A673 (cell line): ENCODE measurements at regions not wholly inside any gene's neighbourhood (a gene's known extent, or its start where the extent isn't known, plus 50 kb on each side); places are given as distances from the start of the nearest gene placed in this dataset.

Experiments
- BruUV-seq: library from RNA; stranded (reverse); fragments of 400-500 nt; replicated peaks from 2 replicates; lab custom pipeline; 2021; lab: Mats Ljungman, UMichigan
- CTCF ChIA-PET: fragments of 300-600 bp; sonication (Branson Sonifier 250); formaldehyde crosslinking; loops from one replicate; lab custom pipeline; 2022; ENCODE audit warnings: antibody characterized with exemption; lab: Charles Lee
- POLR2A ChIA-PET: fragments of 300-600 bp; sonication (Branson Sonifier 250); formaldehyde crosslinking; loops from one replicate; lab custom pipeline; 2022; ENCODE audit warnings: antibody characterized with exemption; ENCODE audit not compliant: low non-redundant PET; lab: Charles Lee
- DNase-seq: peaks from one replicate; pipeline ENCODE4 v3.0.0-alpha.2; 2015; ENCODE audit warnings: low spot score
- H3K27ac ChIP-seq: fragments of 200-600 bp; sonication (generic); 2 replicates; pipeline ENCODE4 v1.5.1; 2016; ENCODE audit warnings: mixed run types, low read depth, mild to moderate bottlenecking, mixed read lengths, antibody characterized with exemption, low read length; ENCODE audit not compliant: poor library complexity, severe bottlenecking
- H3K27me3 ChIP-seq: fragments of 200-600 bp; sonication (generic); replicated peaks from 2 replicates; pipeline ENCODE4 v1.6.1; 2017; ENCODE audit warnings: mixed run types, low read depth, mild to moderate bottlenecking, mixed read lengths, antibody characterized with exemption, low read length; ENCODE audit not compliant: insufficient read depth, poor library complexity
- H3K36me3 ChIP-seq: fragments of 200-600 bp; sonication (generic); 2 replicates; pipeline ENCODE4 v1.6.1; 2016; ENCODE audit warnings: mixed run types, mild to moderate bottlenecking, mixed read lengths, antibody characterized with exemption, low read length; ENCODE audit not compliant: insufficient read depth, poor library complexity, severe bottlenecking
- H3K4me1 ChIP-seq: fragments of 200-600 bp; sonication (generic); 2 replicates; pipeline ENCODE4 v1.6.1; 2017; ENCODE audit warnings: mixed run types, mild to moderate bottlenecking, mixed read lengths, antibody characterized with exemption, low read length; ENCODE audit not compliant: insufficient read depth, poor library complexity, severe bottlenecking
- H3K4me3 ChIP-seq: fragments of 200-600 bp; sonication (generic); 2 replicates; pipeline ENCODE4 v1.5.1; 2016; ENCODE audit warnings: low read depth, mixed run types, mild to moderate bottlenecking, mixed read lengths, low read length; ENCODE audit not compliant: poor library complexity, severe bottlenecking
- H3K9me3 ChIP-seq: fragments of 200-600 bp; sonication (generic); 2 replicates; pipeline ENCODE4 v1.6.1; 2016; ENCODE audit warnings: mixed run types, low read depth, mild to moderate bottlenecking, mixed read lengths, antibody characterized with exemption, low read length; ENCODE audit not compliant: poor library complexity, severe bottlenecking
- EZH2 ChIP-seq: fragments of 200-600 bp; sonication (generic); IDR thresholded peaks from 2 replicates; pipeline ENCODE4 v1.6.1; 2017; ENCODE audit warnings: borderline replicate concordance, low read depth, mild to moderate bottlenecking, mixed read lengths, antibody characterized with exemption, low read length; ENCODE audit not compliant: poor library complexity, severe bottlenecking
- intact Hi-C: fragments of 100-400 bp; cut with micrococcal nuclease; formaldehyde crosslinking; loops from one replicate; pipeline ENCODE4 v1.10.0; 2022; ENCODE audit not compliant: unreplicated experiment
- TF ChIP-seq, protein P1 (sequence below): fragments of 300-800, 200-600 bp; sonication (generic); conservative IDR thresholded peaks from 2 replicates; pipeline ENCODE4 v1.5.1; 2017; ENCODE audit warnings: low read depth, mild to moderate bottlenecking, antibody characterized with exemption, low read length, moderate library complexity, mixed read lengths

DNA sequence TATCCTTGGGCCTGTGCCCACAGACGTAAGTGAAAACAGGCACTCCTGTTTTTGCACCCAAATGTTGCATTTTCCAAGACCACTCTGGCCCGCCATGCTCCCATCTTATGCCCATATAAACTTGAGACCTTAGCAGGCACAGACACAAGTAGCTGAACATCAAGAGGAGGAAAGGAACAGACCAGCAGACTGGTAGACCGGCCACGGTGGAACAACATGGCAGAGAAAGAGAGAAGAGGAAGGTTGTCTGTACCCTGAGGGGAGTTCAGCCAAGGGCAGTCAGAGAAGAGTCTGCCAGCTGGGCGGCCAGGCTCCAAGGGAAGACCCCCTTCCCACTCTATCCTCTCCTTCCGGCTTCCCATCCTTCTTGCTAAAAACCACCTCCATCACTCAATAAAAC lies 85.3 kb downstream of the GPR37 start:
- Histone ChIP-seq H3K9me3 (no peaks in the 10 kb centered on the region), H3K27ac (no peak overlapping the region), H3K27me3 (no peaks in the 10 kb centered on the region), H3K4me3 (no peak overlapping the region), H3K36me3 (no peaks in the 10 kb centered on the region), H3K4me1 (no peaks in the 10 kb centered on the region)
- intact Hi-C loops, result no loop called here
- no TSS peak for BruUV-seq
- ChIA-PET CTCF (no interaction called here), POLR2A (no interaction called here)
- TF ChIP-seq, protein P1, sequence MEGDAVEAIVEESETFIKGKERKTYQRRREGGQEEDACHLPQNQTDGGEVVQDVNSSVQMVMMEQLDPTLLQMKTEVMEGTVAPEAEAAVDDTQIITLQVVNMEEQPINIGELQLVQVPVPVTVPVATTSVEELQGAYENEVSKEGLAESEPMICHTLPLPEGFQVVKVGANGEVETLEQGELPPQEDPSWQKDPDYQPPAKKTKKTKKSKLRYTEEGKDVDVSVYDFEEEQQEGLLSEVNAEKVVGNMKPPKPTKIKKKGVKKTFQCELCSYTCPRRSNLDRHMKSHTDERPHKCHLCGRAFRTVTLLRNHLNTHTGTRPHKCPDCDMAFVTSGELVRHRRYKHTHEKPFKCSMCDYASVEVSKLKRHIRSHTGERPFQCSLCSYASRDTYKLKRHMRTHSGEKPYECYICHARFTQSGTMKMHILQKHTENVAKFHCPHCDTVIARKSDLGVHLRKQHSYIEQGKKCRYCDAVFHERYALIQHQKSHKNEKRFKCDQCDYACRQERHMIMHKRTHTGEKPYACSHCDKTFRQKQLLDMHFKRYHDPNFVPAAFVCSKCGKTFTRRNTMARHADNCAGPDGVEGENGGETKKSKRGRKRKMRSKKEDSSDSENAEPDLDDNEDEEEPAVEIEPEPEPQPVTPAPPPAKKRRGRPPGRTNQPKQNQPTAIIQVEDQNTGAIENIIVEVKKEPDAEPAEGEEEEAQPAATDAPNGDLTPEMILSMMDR, result no peak
- TF ChIP-seq EZH2, result no peak
- no peak for DNase-seq

- Histone ChIP-seq H3K27ac (no peak overlapping the region), H3K36me3 (no peaks in the 10 kb centered on the region), H3K27me3 (no peaks in the 10 kb centered on the region), H3K9me3 (no peaks in the 10 kb centered on the region), H3K4me1 (no peaks in the 10 kb centered on the region), H3K4me3 (no peak overlapping the region)
- intact Hi-C loops, result no loop called here
- no peak for TF ChIP-seq EZH2
- TF ChIP-seq, protein P1, result no peak
- no peak for DNase-seq
- ChIA-PET POLR2A (no interaction called here), CTCF (interaction anchor here (0.5 kb wide), 1 partner anchor 153 kb away, joined by 5 read pairs; no protein-coding TSS in a partner anchor)
- BruUV-seq, result no TSS peak
These were observed 85.9 kb downstream of the GPR37 start for GRCh38 chr7:124679586-124680225.

DNA sequence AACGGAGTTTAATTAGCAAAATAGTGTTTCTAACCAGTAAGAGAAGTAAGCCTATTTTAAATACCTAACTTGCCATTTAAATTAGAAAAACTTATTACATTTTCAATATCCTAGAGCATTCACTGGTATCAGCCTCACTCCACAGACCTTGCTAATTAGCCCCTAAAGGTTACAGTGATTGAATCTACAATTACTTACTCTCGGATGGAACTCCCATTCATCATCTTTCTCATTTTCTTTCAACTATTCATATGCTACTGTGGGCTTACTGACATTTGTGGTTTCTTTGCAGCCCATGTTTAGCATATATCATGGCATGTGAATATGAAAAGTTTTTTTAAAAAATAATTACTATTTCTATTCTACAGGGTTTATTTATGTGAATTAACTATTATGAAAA lies 86.4 kb downstream of the GPR37 start:
- H3K9me3 ChIP-seq, result no peaks in the 10 kb centered on the region
- intact Hi-C loops, result no loop called here
- H3K27me3 ChIP-seq, result no peaks in the 10 kb centered on the region
- CTCF ChIA-PET, result interaction anchor here (0.5 kb wide), 1 partner anchor 153 kb away, joined by 5 read pairs; no protein-coding TSS in a partner anchor
- TF ChIP-seq, protein P1, result no peak
- TF ChIP-seq EZH2, result no peak
- H3K36me3 ChIP-seq, result no peaks in the 10 kb centered on the region
- POLR2A ChIA-PET, result no interaction called here
- no peaks in the 10 kb centered on the region for H3K4me1 ChIP-seq
- BruUV-seq, result no TSS peak
- no peak overlapping the region for H3K27ac ChIP-seq
- DNase-seq, result no peak
- H3K4me3 ChIP-seq, result no peak overlapping the region
